MCF 10A (cell line): ENCODE measurements at regions not wholly inside any gene's neighbourhood (a gene's known extent, or its start where the extent isn't known, plus 50 kb on each side); places are given as distances from the start of the nearest gene placed in this dataset.
A peak's percentile ranks its signal among the peaks of the same experiment; 100 is the strongest.

Experiments
- BruUV-seq: library from RNA; stranded (reverse); fragments of 400-500 nt; replicated peaks from 2 replicates; lab custom pipeline; 2021; lab: Mats Ljungman, UMichigan
- CTCF ChIA-PET: fragments of 300-600 bp; sonication (Branson Sonifier 250); formaldehyde crosslinking; extraction: SDS; loops from one replicate; lab custom pipeline; 2021; ENCODE audit warnings: antibody characterized with exemption, inconsistent platforms; lab: Yijun Ruan, JAX
- POLR2A ChIA-PET: fragments of 300-600, 350-650 bp; sonication (Branson Sonifier 250); formaldehyde crosslinking; extraction: SDS; loops from one replicate; lab custom pipeline; 2020; ENCODE audit warnings: antibody characterized with exemption, inconsistent platforms; lab: Yijun Ruan, JAX
- DNase-seq: peaks from one replicate; pipeline ENCODE4 v3.0.0-alpha.2; 2018; ENCODE audit not compliant: unreplicated experiment
- H3K27ac Mint-ChIP-seq: one replicate; pipeline ENCODE4 v1.8.0; 2022; ENCODE audit warnings: mild to moderate bottlenecking, low read depth, mixed read lengths; ENCODE audit not compliant: unreplicated experiment
- H3K27me3 Mint-ChIP-seq: one replicate; pipeline ENCODE4 v1.8.0; 2022; ENCODE audit warnings: mixed read lengths; ENCODE audit not compliant: insufficient read depth, unreplicated experiment
- H3K36me3 Mint-ChIP-seq: one replicate; pipeline ENCODE4 v1.8.0; 2022; ENCODE audit warnings: mild to moderate bottlenecking, moderate library complexity, mixed read lengths; ENCODE audit not compliant: insufficient read depth, unreplicated experiment
- H3K4me1 Mint-ChIP-seq: one replicate; pipeline ENCODE4 v1.8.0; 2022; ENCODE audit warnings: mixed read lengths; ENCODE audit not compliant: insufficient read depth, unreplicated experiment
- H3K4me3 Mint-ChIP-seq: one replicate; pipeline ENCODE4 v1.8.0; 2022; ENCODE audit warnings: mild to moderate bottlenecking, moderate library complexity, mixed read lengths; ENCODE audit not compliant: unreplicated experiment
- H3K9me3 Mint-ChIP-seq: one replicate; pipeline ENCODE4 v1.8.0; 2022; ENCODE audit warnings: mixed read lengths; ENCODE audit not compliant: unreplicated experiment
- CTCF ChIP-seq: fragments of 200-600 bp; IDR thresholded peaks from one replicate; pipeline ENCODE4 v1.8.0; 2022; ENCODE audit warnings: antibody characterized with exemption, mild to moderate bottlenecking; ENCODE audit not compliant: unreplicated experiment
- intact Hi-C: fragments of 100-400 bp; cut with micrococcal nuclease; formaldehyde crosslinking; loops from 2 replicates; pipeline ENCODE4 v1.14.1; 2022

GRCh38 chrX:40172401-40173142, 74.8 kb upstream of the BCOR start:
- Mint-ChIP-seq H3K4me1 (no peaks in the 10 kb centered on the region), H3K9me3 (no peaks in the 10 kb centered on the region), H3K27ac (no peak overlapping the region), H3K27me3 (peaks cover 10% of the 10 kb centered on the region), H3K4me3 (peak overlapping the region; percentile 70), H3K36me3 (peaks cover 4% of the 10 kb centered on the region)
- POLR2A ChIA-PET: no interaction called here
- no peak for TF ChIP-seq CTCF
- intact Hi-C loops: no loop called here
- CTCF ChIA-PET: no interaction called here
- peak; percentile 35 for DNase-seq
- no TSS peak for BruUV-seq

GRCh38 chrX:40171513-40172400, 74.0 kb upstream of the BCOR start:
- Mint-ChIP-seq H3K36me3 (peaks cover 4% of the 10 kb centered on the region), H3K9me3 (no peaks in the 10 kb centered on the region), H3K27ac (no peak overlapping the region), H3K4me3 (peak overlapping the region; percentile 70), H3K27me3 (peaks cover 17% of the 10 kb centered on the region), H3K4me1 (no peaks in the 10 kb centered on the region)
- CTCF ChIA-PET: no interaction called here
- no TSS peak for BruUV-seq
- no peak for TF ChIP-seq CTCF
- POLR2A ChIA-PET: no interaction called here
- DNase-seq: peak; percentile 44
- intact Hi-C loops: no loop called here

DNA sequence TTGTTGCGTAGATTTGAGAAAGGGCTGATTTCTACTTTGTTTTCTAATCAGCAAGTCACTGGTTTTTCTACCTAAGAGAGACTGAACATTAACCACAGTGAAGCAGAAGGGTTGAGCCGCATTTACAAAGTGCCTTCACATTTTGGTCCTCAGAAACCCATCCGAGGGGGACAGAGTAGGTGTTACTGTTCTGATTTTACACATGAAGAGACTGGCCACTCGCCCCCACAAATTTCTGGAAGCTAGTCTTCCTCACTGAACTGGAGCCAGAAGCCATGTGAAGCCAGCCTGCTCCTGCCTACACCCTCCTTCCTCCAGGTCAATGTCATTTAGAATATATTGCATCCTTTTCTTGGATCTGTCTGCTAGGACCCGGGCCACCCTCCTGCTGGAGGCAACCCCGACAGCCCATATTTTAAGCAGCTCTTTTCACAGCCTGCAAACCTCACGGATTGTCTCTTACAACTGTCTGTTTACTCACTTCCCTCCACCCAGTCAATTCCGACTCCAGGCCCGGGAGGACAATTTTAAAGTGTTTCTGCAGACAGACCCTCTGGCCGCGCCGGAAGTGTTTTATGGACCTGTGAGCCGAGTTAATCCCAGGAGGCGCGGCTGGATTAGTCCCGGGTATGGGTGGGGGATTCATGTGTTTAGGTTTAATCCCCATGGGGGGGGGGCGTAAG, 73.2 kb upstream of the BCOR start:
- ChIA-PET POLR2A (no interaction called here), CTCF (no interaction called here)
- intact Hi-C loops: no loop called here
- BruUV-seq: no TSS peak
- Mint-ChIP-seq H3K9me3 (no peaks in the 10 kb centered on the region), H3K4me3 (peak overlapping the region; percentile 12), H3K27me3 (peaks cover 25% of the 10 kb centered on the region), H3K4me1 (no peaks in the 10 kb centered on the region), H3K36me3 (peaks cover 4% of the 10 kb centered on the region), H3K27ac (no peak overlapping the region)
- TF ChIP-seq CTCF: no peak
- DNase-seq: no peak
